ENCODE measurements at regions not wholly inside any gene's neighbourhood (a gene's known extent, or its start where the extent isn't known, plus 50 kb on each side); places are given as distances from the start of the nearest gene placed in this dataset.
"Not testable (repeated sequence)": the region's sequence is repeated elsewhere in the genome, so short reads cannot be mapped to it uniquely, and the experiment has no call there.

- no peak for FAIRE-seq
Measured at GRCh38 chr5:128668921-128669320, 130.9 kb upstream of the FBN2 start.

- peak; percentile 89 for FAIRE-seq
Measured at GRCh38 chr5:128669803-128670202, 131.8 kb upstream of the FBN2 start.

GRCh38 chr5:128671943-128672342 is 133.9 kb upstream of the FBN2 start:
- FAIRE-seq, result peak; percentile 100

- no peak for FAIRE-seq
Measured at GRCh38 chr5:128673000-128673399, 135.0 kb upstream of the FBN2 start.

GRCh38 chr5:128673411-128673957 is 135.4 kb upstream of the FBN2 start:
- FAIRE-seq, result no peak

- no peak for FAIRE-seq
Measured at GRCh38 chr5:128673970-128674369, 135.9 kb upstream of the FBN2 start.

GRCh38 chr5:128674837-128675446 is 136.9 kb upstream of the FBN2 start:
- FAIRE-seq, result no peak

- no peak for FAIRE-seq
Measured at GRCh38 chr5:128681096-128681495, 143.1 kb upstream of the FBN2 start.

GRCh38 chr5:128681764-128682592 is 143.9 kb upstream of the FBN2 start:
- FAIRE-seq, result no peak

GRCh38 chr5:128682669-128683068 is 144.6 kb upstream of the FBN2 start:
- FAIRE-seq, result no peak

GRCh38 chr5:128684961-128685360 is 146.9 kb upstream of the FBN2 start:
- no peak for FAIRE-seq

- FAIRE-seq, result no peak
Measured at GRCh38 chr5:128687930-128688329, 149.9 kb upstream of the FBN2 start.

GRCh38 chr5:128693764-128694163 is 155.7 kb upstream of the FBN2 start:
- no peak for FAIRE-seq

- no peak for FAIRE-seq
Measured at GRCh38 chr5:128695791-128696530, 157.9 kb upstream of the FBN2 start.

- no peak for FAIRE-seq
Measured at GRCh38 chr5:128701301-128701700, 163.3 kb upstream of the FBN2 start.

- FAIRE-seq, result no peak
Measured at GRCh38 chr5:128703322-128703721, 165.3 kb upstream of the FBN2 start.

- FAIRE-seq, result no peak
Measured at GRCh38 chr5:128706269-128706668, 168.2 kb upstream of the FBN2 start.

GRCh38 chr5:128708841-128709240 is 170.8 kb upstream of the FBN2 start:
- FAIRE-seq, result no peak

GRCh38 chr5:128711216-128711615 is 173.2 kb upstream of the FBN2 start:
- no peak for FAIRE-seq

GRCh38 chr5:128714551-128714950 is 176.5 kb upstream of the FBN2 start:
- no peak for FAIRE-seq

GRCh38 chr5:128722551-128722950 is 184.5 kb upstream of the FBN2 start:
- no peak for FAIRE-seq

GRCh38 chr5:128730021-128730420 is 192.0 kb upstream of the FBN2 start:
- not testable (repeated sequence) for FAIRE-seq

GRCh38 chr5:128735656-128736055 is 197.6 kb upstream of the FBN2 start:
- FAIRE-seq, result not testable (repeated sequence)

- no peak for FAIRE-seq
Measured at GRCh38 chr5:128736553-128736952, 198.5 kb upstream of the FBN2 start.

All from A204.1 (cell line).